Amniotic stem cell (primary cell): ENCODE measurements at regions not wholly inside any gene's neighbourhood (a gene's known extent, or its start where the extent isn't known, plus 50 kb on each side); places are given as distances from the start of the nearest gene placed in this dataset.
"Not testable (repeated sequence)": the region's sequence is repeated elsewhere in the genome, so short reads cannot be mapped to it uniquely, and the experiment has no call there.

Experiments used
- DNase-seq: peaks from one replicate; lab custom pipeline; 2025; lab: John Stamatoyannopoulos, UW

- DNase-seq = no peak
These were observed 458.1 kb upstream of the PCDH10 start for GRCh38 chr4:132691026-132691425.

GRCh38 chr4:132691668-132692067 is 457.4 kb upstream of the PCDH10 start:
- no peak for DNase-seq

GRCh38 chr4:132694775-132695174 is 454.3 kb upstream of the PCDH10 start:
- DNase-seq = no peak

- not testable (repeated sequence) for DNase-seq
These were observed 451.6 kb upstream of the PCDH10 start for GRCh38 chr4:132697505-132697904.

GRCh38 chr4:132707955-132708354 is 441.1 kb upstream of the PCDH10 start:
- DNase-seq = no peak

GRCh38 chr4:132709056-132709455 is 440.0 kb upstream of the PCDH10 start:
- DNase-seq = no peak

- DNase-seq = no peak
These were observed 438.1 kb upstream of the PCDH10 start for GRCh38 chr4:132710971-132711370.

GRCh38 chr4:132737344-132737743 is 411.8 kb upstream of the PCDH10 start:
- no peak for DNase-seq

- DNase-seq = no peak
These were observed 389.8 kb upstream of the PCDH10 start for GRCh38 chr4:132759199-132759780.

- no peak for DNase-seq
These were observed 385.6 kb upstream of the PCDH10 start for GRCh38 chr4:132763465-132763864.

- DNase-seq = no peak
These were observed 381.2 kb upstream of the PCDH10 start for GRCh38 chr4:132767901-132768300.

- no peak for DNase-seq
These were observed 378.3 kb upstream of the PCDH10 start for GRCh38 chr4:132770776-132771175.

GRCh38 chr4:132792310-132792709 is 356.8 kb upstream of the PCDH10 start:
- no peak for DNase-seq

- DNase-seq = no peak
These were observed 351.2 kb upstream of the PCDH10 start for GRCh38 chr4:132797856-132798255.

- DNase-seq = no peak
These were observed 339.6 kb upstream of the PCDH10 start for GRCh38 chr4:132809298-132810032.

- DNase-seq = not testable (repeated sequence)
These were observed 336.0 kb upstream of the PCDH10 start for GRCh38 chr4:132813061-132813460.

- DNase-seq = no peak
These were observed 331.0 kb upstream of the PCDH10 start for GRCh38 chr4:132818091-132818490.

- no peak for DNase-seq
These were observed 325.7 kb upstream of the PCDH10 start for GRCh38 chr4:132823419-132823818.

- no peak for DNase-seq
These were observed 324.3 kb upstream of the PCDH10 start for GRCh38 chr4:132824761-132825160.

- no peak for DNase-seq
These were observed 321.6 kb upstream of the PCDH10 start for GRCh38 chr4:132827522-132827921.

GRCh38 chr4:132838244-132838643 is 310.9 kb upstream of the PCDH10 start:
- DNase-seq = no peak

GRCh38 chr4:132839070-132839469 is 310.0 kb upstream of the PCDH10 start:
- DNase-seq = no peak

- DNase-seq = no peak
These were observed 289.2 kb upstream of the PCDH10 start for GRCh38 chr4:132859929-132860328.

GRCh38 chr4:132860976-132861375 is 288.1 kb upstream of the PCDH10 start:
- DNase-seq = no peak
